Bronchial epithelial cell (primary cell): ENCODE measurements at regions not wholly inside any gene's neighbourhood (a gene's known extent, or its start where the extent isn't known, plus 50 kb on each side); places are given as distances from the start of the nearest gene placed in this dataset.

ENCODE experiments used
- DNase-seq: peaks from one replicate; pipeline ENCODE4 v3.0.0-alpha.2; 2010; ENCODE audit warnings: low read depth
- FAIRE-seq: peaks from 2 replicates; lab custom pipeline; 2011; peaks lifted over from hg19 to GRCh38; lab: Jason Lieb, UNC
- H3K27me3 ChIP-seq: 2 replicates; pipeline ENCODE4 v1.5.1; 2011; ENCODE audit warnings: low read length; ENCODE audit not compliant: control insufficient read depth, insufficient read depth
- H3K36me3 ChIP-seq: 2 replicates; pipeline ENCODE4 v1.5.1; 2011; ENCODE audit warnings: low read length; ENCODE audit not compliant: control insufficient read depth, insufficient read depth
- H3K4me3 ChIP-seq: 2 replicates; pipeline ENCODE4 v1.5.1; 2011; ENCODE audit warnings: mild to moderate bottlenecking, low read depth, low read length, control low read depth
- TF ChIP-seq, protein P1 (sequence below): IDR thresholded peaks from 2 replicates; pipeline ENCODE4 v1.5.1; 2011; ENCODE audit warnings: mild to moderate bottlenecking, moderate library complexity, low read length, control low read depth, inconsistent platforms; ENCODE audit not compliant: insufficient read depth, severe bottlenecking

DNA sequence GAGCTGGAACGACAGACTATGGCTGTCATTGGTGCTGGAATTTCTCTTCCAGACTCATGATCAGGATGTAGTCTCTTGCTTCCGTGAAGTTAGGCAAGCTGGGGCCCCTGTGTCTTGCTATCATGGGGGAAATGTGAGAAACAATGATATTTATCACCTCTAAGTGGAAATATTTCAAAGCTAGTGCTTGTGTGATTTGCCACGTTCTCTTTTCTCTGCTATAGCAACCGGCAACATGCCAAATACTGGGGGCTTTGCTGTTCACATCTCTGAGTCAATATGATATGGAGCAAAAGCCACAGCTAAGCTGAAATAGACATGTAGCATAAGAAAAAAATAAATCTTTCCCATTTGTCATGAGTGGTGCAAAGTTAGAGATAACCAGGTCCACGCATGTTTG, 668.2 kb upstream of the IGFBP3 start:
- H3K27me3 ChIP-seq, result no peaks in the 10 kb centered on the region
- TF ChIP-seq, protein P1, sequence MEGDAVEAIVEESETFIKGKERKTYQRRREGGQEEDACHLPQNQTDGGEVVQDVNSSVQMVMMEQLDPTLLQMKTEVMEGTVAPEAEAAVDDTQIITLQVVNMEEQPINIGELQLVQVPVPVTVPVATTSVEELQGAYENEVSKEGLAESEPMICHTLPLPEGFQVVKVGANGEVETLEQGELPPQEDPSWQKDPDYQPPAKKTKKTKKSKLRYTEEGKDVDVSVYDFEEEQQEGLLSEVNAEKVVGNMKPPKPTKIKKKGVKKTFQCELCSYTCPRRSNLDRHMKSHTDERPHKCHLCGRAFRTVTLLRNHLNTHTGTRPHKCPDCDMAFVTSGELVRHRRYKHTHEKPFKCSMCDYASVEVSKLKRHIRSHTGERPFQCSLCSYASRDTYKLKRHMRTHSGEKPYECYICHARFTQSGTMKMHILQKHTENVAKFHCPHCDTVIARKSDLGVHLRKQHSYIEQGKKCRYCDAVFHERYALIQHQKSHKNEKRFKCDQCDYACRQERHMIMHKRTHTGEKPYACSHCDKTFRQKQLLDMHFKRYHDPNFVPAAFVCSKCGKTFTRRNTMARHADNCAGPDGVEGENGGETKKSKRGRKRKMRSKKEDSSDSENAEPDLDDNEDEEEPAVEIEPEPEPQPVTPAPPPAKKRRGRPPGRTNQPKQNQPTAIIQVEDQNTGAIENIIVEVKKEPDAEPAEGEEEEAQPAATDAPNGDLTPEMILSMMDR, result no peak
- H3K36me3 ChIP-seq, result no peaks in the 10 kb centered on the region
- FAIRE-seq, result no peak
- no peak overlapping the region for H3K4me3 ChIP-seq
- no peak for DNase-seq

DNA sequence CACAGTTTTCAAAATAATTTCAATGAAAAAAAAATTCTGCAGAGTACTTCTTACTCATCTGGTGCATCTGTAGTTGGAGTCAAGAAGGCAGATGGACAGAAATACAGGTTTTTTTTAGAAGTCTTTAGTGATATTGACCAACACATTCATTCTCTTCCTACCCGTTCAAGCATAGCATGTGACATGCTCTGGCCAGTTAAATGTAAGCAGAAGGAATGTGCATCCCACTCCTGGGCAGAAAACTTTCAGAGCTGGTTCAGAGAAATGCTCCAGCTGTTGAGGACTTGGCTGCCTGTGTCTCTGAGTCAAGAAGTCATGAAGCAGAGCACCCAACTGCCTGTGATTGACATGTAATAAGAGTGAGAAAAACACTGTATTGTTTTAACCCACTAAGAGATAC, 665.3 kb upstream of the IGFBP3 start:
- no peak for DNase-seq
- Histone ChIP-seq H3K36me3 (no peaks in the 10 kb centered on the region), H3K4me3 (no peak overlapping the region), H3K27me3 (no peaks in the 10 kb centered on the region)
- TF ChIP-seq, protein P1, result no peak
- peak; percentile 72 for FAIRE-seq

DNA sequence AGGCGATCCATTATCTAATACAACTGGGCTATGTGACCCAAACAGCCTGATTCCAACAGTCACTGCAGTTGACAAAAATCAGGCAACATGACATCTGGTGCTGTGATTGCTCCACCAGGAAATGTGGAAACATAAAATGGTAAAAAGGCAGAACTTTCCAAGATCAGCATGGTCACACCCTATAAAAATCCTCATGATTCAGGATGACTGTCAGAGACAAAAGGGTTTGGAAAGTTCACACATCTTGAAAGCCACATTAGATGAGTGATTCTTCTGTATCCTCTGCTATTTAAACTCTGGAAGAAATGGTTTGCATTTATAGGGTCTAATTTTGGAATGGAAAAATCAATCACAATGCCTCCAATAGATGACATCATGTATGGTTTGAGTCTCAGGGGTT, 662.6 kb upstream of the IGFBP3 start:
- DNase-seq (peak; percentile 75), FAIRE-seq (no peak)
- TF ChIP-seq, protein P1, result no peak
- Histone ChIP-seq H3K36me3 (no peaks in the 10 kb centered on the region), H3K4me3 (no peak overlapping the region), H3K27me3 (no peaks in the 10 kb centered on the region)

DNA sequence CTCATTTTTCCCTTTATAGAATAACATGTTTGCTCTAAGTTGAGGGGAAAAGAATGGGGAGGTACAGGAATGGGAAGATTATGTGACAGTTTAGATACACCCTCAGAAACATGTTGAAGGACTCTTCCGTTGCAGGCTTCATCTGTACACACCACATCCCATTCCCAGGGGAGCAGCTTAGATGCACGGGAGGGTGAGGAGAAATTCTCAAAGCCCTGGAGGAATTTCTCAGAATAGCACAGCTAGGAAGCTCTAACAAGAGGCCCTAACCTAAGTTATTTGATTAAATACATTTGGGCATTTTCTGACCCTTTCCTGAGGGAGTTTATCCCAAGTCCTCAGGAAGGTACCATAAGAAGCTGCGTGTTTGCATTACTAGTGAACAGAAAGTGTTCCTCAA, 660.2 kb upstream of the IGFBP3 start:
- no peaks in the 10 kb centered on the region for H3K27me3 ChIP-seq
- DNase-seq (no peak), FAIRE-seq (no peak)
- TF ChIP-seq, protein P1, result no peak
- no peaks in the 10 kb centered on the region for H3K36me3 ChIP-seq
- H3K4me3 ChIP-seq, result no peak overlapping the region

DNA sequence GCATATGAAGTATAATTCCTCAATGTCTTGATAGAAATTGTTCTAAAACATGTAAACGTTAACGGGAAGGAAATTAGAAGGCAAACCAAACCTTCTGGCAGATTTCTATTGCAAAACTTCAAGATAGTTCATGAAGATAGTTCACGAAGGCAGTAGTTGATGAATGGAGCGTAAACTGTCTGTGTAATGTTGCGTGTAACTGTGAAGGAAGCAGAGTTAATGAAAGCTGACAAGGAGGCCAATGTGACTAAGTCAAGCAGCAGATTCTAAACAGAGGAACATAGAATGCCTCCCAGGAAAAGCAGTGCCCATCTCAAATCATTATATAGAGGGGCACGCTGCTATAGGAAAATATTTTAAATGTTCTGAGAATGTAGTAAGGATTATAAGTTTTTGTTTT, 659.7 kb upstream of the IGFBP3 start:
- FAIRE-seq (no peak), DNase-seq (no peak)
- H3K27me3 ChIP-seq, result no peaks in the 10 kb centered on the region
- no peaks in the 10 kb centered on the region for H3K36me3 ChIP-seq
- no peak overlapping the region for H3K4me3 ChIP-seq
- TF ChIP-seq, protein P1, result no peak

DNA sequence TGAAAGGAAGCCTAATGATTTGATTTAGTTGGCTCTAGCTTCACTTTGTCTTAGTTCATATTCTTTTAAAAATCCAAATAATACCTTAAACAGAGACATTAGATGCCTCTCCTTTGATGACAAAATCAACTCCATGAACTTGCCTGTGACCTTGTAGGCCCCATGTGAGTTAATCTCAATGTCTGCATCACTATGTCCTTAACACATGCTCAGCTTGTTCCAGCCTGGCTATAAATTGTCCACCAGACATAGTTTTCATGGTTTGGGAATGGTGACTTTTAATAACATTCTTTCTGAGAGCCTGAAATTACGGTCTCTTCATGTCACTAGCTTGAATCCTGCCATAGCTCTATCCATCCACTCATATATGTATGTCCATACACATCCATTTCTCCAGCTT, 656.3 kb upstream of the IGFBP3 start:
- FAIRE-seq, result no peak
- no peaks in the 10 kb centered on the region for H3K36me3 ChIP-seq

More for the DNA sequence above, 656.3 kb upstream of the IGFBP3 start:
- H3K27me3 ChIP-seq, result no peaks in the 10 kb centered on the region
- no peak overlapping the region for H3K4me3 ChIP-seq
- TF ChIP-seq, protein P1, result no peak
- no peak for DNase-seq
